MM.1S (cell line): ENCODE measurements at regions not wholly inside any gene's neighbourhood (a gene's known extent, or its start where the extent isn't known, plus 50 kb on each side); places are given as distances from the start of the nearest gene placed in this dataset.

ENCODE experiments used
- DNase-seq: peaks from one replicate; pipeline ENCODE4 v3.0.0-alpha.2; 2015
- H2AFZ ChIP-seq: fragments of 300-600 bp; sonication (generic); 2 replicates; pipeline ENCODE4 v1.6.0; 2016; ENCODE audit warnings: antibody characterized with exemption, low read length
- H3F3A ChIP-seq: fragments of 300-600 bp; sonication (generic); 2 replicates; pipeline ENCODE4 v1.6.1; 2016; ENCODE audit warnings: mild to moderate bottlenecking, antibody characterized with exemption, low read length, moderate library complexity, mixed read lengths; ENCODE audit not compliant: insufficient read depth
- H3K27ac ChIP-seq: fragments of 300-600 bp; sonication (generic); 2 replicates; pipeline ENCODE4 v1.5.1; 2016; ENCODE audit warnings: mild to moderate bottlenecking, low read length
- H3K27me3 ChIP-seq: fragments of 300-600 bp; sonication (generic); replicated peaks from 2 replicates; pipeline ENCODE4 v1.6.0; 2016; ENCODE audit warnings: low read length; ENCODE audit not compliant: insufficient read depth
- H3K36me3 ChIP-seq: fragments of 300-600 bp; sonication (generic); replicated peaks from 2 replicates; pipeline ENCODE4 v1.6.1; 2016; ENCODE audit warnings: mild to moderate bottlenecking, low read length, mixed read lengths; ENCODE audit not compliant: insufficient read depth
- H3K4me1 ChIP-seq: fragments of 300-600 bp; sonication (generic); 2 replicates; pipeline ENCODE4 v1.6.1; 2016; ENCODE audit warnings: low read length, mixed read lengths
- H3K4me2 ChIP-seq: fragments of 300-600 bp; sonication (generic); 2 replicates; pipeline ENCODE4 v1.6.0; 2016; ENCODE audit warnings: low read depth, low read length
- H3K4me3 ChIP-seq: fragments of 300-600 bp; sonication (generic); 2 replicates; pipeline ENCODE4 v1.5.1; 2016; ENCODE audit warnings: low read length, mixed read lengths
- H3K79me2 ChIP-seq: fragments of 300-600 bp; sonication (generic); 2 replicates; pipeline ENCODE4 v1.6.1; 2016; ENCODE audit warnings: mixed run types, low read length, mixed read lengths
- H3K9ac ChIP-seq: fragments of 300-600 bp; sonication (generic); 2 replicates; pipeline ENCODE4 v1.6.1; 2016; ENCODE audit warnings: low read length, mixed read lengths
- H3K9me2 ChIP-seq: fragments of 300-600 bp; sonication (generic); replicated peaks from 2 replicates; pipeline ENCODE4 v1.6.1; 2016; ENCODE audit warnings: mild to moderate bottlenecking, low read length, mixed read lengths; ENCODE audit not compliant: insufficient read depth
- H3K9me3 ChIP-seq: fragments of 300-600 bp; sonication (generic); replicated peaks from 2 replicates; pipeline ENCODE4 v1.6.1; 2016; ENCODE audit warnings: mild to moderate bottlenecking, low read length, mixed read lengths; ENCODE audit not compliant: insufficient read depth
- H4K20me1 ChIP-seq: fragments of 300-600 bp; sonication (generic); 2 replicates; pipeline ENCODE4 v1.6.1; 2016; ENCODE audit warnings: mild to moderate bottlenecking, low read length, moderate library complexity, mixed read lengths; ENCODE audit not compliant: insufficient read depth
- EZH2 ChIP-seq: fragments of 300-600 bp; sonication (generic); optimal IDR thresholded peaks from 2 replicates; pipeline ENCODE3; 2017; ENCODE audit warnings: low read depth, mild to moderate bottlenecking, antibody characterized with exemption, low read length, mixed read lengths
- EZH2phosphoT487 ChIP-seq: fragments of 300-600 bp; sonication (generic); IDR thresholded peaks from 2 replicates; pipeline ENCODE4 v1.6.1; 2018; ENCODE audit warnings: antibody characterized with exemption, low read length
- TF ChIP-seq, protein P1 (sequence below): fragments of 300-600 bp; sonication (generic); IDR thresholded peaks from 2 replicates; pipeline ENCODE4 v1.5.1; 2016; ENCODE audit warnings: antibody characterized with exemption, low read length, mixed read lengths

DNA sequence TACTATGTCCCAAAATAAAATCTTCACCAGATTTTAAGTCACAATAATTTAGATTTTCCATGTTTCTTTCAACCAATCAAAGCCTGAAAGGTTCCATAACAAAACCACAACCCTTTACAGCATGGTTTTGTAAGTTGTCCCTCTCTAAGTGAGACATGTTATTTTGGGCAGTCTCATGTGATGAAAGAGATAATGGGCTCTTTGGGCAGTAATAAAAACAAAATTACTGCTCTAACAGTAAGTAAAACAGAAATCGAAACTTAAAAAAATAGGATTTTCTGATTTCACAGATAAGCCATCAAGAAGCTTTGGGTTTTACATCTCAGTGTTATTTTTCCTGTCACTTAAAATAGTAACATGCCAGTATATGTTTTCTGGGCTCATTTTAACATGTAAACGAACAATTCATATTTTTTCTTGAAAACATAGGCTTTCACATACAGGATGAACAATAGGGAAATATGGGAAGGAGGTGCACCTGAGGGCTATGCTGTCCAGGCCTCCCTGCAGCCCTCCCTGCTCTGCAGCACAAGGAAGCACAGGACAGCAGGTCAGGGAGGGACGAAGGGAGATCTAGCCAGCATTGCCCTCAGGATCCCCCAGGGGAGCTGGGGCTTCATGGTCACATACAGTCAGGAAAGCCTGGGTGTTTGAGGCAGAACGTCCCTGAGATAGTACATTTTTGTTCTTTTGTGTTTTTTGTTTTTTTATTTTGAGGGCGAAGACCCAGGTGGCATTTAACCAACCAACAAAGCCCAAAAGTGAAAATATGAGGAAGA, 157.4 kb downstream of the SHOX2 start:
- Histone ChIP-seq H3K4me1 (peaks cover 19% of the 10 kb centered on the region), H2AFZ (peak overlapping the region; percentile 62), H3K27ac (peak overlapping the region; percentile 58; the same call in 1 of the 2 replicates), H3F3A (peaks cover 13% of the 10 kb centered on the region), H3K4me2 (peak overlapping the region; percentile 75), H3K36me3 (no peaks in the 10 kb centered on the region), H4K20me1 (no peaks in the 10 kb centered on the region), H3K9me3 (no peaks in the 10 kb centered on the region), H3K4me3 (peak overlapping the region; percentile 47), H3K27me3 (no peaks in the 10 kb centered on the region), H3K79me2 (no peaks in the 10 kb centered on the region), H3K9me2 (no peaks in the 10 kb centered on the region), H3K9ac (peak overlapping the region; percentile 12; the same call in 1 of the 2 replicates)
- DNase-seq: peak; percentile 84
- TF ChIP-seq, protein P1, sequence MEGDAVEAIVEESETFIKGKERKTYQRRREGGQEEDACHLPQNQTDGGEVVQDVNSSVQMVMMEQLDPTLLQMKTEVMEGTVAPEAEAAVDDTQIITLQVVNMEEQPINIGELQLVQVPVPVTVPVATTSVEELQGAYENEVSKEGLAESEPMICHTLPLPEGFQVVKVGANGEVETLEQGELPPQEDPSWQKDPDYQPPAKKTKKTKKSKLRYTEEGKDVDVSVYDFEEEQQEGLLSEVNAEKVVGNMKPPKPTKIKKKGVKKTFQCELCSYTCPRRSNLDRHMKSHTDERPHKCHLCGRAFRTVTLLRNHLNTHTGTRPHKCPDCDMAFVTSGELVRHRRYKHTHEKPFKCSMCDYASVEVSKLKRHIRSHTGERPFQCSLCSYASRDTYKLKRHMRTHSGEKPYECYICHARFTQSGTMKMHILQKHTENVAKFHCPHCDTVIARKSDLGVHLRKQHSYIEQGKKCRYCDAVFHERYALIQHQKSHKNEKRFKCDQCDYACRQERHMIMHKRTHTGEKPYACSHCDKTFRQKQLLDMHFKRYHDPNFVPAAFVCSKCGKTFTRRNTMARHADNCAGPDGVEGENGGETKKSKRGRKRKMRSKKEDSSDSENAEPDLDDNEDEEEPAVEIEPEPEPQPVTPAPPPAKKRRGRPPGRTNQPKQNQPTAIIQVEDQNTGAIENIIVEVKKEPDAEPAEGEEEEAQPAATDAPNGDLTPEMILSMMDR: peak; percentile 25
- TF ChIP-seq EZH2 (no peak), EZH2phosphoT487 (no peak)

DNA sequence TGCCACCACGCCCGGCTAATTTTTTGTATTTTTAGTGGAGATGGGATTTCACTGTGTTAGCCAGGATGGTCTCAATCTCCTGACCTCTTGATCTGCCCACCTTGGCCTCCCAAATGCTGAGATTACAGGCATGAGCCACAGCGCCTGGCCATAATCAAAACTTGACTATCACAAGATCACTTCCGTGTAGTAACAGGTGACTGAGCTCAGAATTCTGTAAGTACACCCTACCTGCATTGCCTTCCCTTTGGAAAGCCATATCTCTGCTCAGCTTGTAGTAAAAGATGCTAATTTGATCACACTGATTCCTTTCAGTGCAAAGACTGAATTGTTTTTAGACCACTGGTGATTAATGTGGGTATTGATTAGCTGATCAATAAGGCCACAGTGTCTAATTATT, 167.1 kb downstream of the SHOX2 start:
- no peak for TF ChIP-seq EZH2phosphoT487
- TF ChIP-seq, protein P1: no peak
- TF ChIP-seq EZH2: no peak
- no peak overlapping the region for H3K27ac ChIP-seq
- no peak overlapping the region for H3K4me2 ChIP-seq
- H4K20me1 ChIP-seq: no peaks in the 10 kb centered on the region
- no peak overlapping the region for H2AFZ ChIP-seq
- no peaks in the 10 kb centered on the region for H3K27me3 ChIP-seq
- no peaks in the 10 kb centered on the region for H3K36me3 ChIP-seq
- H3F3A ChIP-seq: no peaks in the 10 kb centered on the region
- no peaks in the 10 kb centered on the region for H3K79me2 ChIP-seq
- no peak for DNase-seq
- H3K4me3 ChIP-seq: no peak overlapping the region
- H3K9ac ChIP-seq: no peak overlapping the region
- H3K9me3 ChIP-seq: no peaks in the 10 kb centered on the region
- no peaks in the 10 kb centered on the region for H3K4me1 ChIP-seq
- H3K9me2 ChIP-seq: no peaks in the 10 kb centered on the region

DNA sequence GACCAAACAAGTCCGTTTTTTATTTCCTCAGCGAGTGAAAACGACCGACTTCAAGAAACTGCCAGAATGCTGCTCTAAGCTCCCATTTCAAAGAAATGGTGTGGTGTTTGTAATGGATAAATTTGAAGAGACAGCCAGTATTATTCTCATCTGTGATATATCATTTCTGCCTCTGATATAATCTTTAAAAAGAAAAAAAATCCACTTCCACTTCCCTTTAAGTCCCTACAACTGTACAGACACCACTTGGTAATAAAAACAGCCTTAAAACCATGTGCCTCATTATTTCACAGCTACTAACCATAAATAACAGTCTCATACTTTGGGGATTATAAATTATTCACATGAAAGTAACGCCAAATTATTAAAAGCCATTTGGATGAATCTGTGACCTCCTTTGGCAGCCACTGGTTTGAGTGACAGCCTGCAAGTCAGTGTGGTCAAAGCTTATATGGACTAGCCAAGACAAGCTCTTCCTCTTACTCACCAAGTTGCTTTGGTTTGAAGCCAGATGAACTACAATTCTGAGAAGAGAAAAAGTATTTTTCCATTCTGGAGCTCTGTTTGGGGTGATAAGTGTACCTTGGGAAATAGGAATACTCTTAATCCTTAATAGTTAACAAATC, 168.0 kb downstream of the SHOX2 start:
- TF ChIP-seq, protein P1: no peak
- no peak for TF ChIP-seq EZH2phosphoT487
- no peak for TF ChIP-seq EZH2
- no peaks in the 10 kb centered on the region for H3K9me3 ChIP-seq
- no peaks in the 10 kb centered on the region for H3K79me2 ChIP-seq
- H2AFZ ChIP-seq: no peak overlapping the region
- H3K4me1 ChIP-seq: no peaks in the 10 kb centered on the region
- H3K36me3 ChIP-seq: no peaks in the 10 kb centered on the region
- no peak overlapping the region for H3K4me2 ChIP-seq
- no peaks in the 10 kb centered on the region for H4K20me1 ChIP-seq
- no peaks in the 10 kb centered on the region for H3K9me2 ChIP-seq
- H3K9ac ChIP-seq: no peak overlapping the region
- H3K27ac ChIP-seq: no peak overlapping the region
- DNase-seq: no peak
- no peaks in the 10 kb centered on the region for H3F3A ChIP-seq
- no peak overlapping the region for H3K4me3 ChIP-seq
- no peaks in the 10 kb centered on the region for H3K27me3 ChIP-seq
